Liver (tissue), 8 donors: ENCODE measurements at regions not wholly inside any gene's neighbourhood (a gene's known extent, or its start where the extent isn't known, plus 50 kb on each side); places are given as distances from the start of the nearest gene placed in this dataset.

Experiments used
- DNase-seq: peaks from one replicate; pipeline ENCODE4 v3.0.0-alpha.2; 2017; ENCODE audit warnings: low spot score
- H3K27ac ChIP-seq, 2 donors: one replicate each; pipeline ENCODE4 v1.7.0; 2013; ENCODE audit warnings: inconsistent platforms in 2 of 2, low read length in 2 of 2, control low read depth in 1 of 2, low read depth in 1 of 2, mild to moderate bottlenecking in 1 of 2
- H3K27me3 ChIP-seq, 4 donors: one replicate each; pipeline versions ENCODE4 v1.6.1 to v1.7.0; 2013; ENCODE audit warnings: low read length in 3 of 4, inconsistent platforms in 1 of 4, mild to moderate bottlenecking in 1 of 4, moderate library complexity in 1 of 4; ENCODE audit not compliant: control insufficient read depth in 4 of 4, insufficient read depth in 4 of 4
- H3K36me3 ChIP-seq, 4 donors: one replicate each; pipeline versions ENCODE4 v1.6.1 to v1.7.0; 2013; ENCODE audit warnings: low read length in 3 of 4, mild to moderate bottlenecking in 3 of 4, low read depth in 1 of 4, moderate library complexity in 1 of 4; ENCODE audit not compliant: control insufficient read depth in 4 of 4, insufficient read depth in 3 of 4
- H3K4me1 ChIP-seq, 4 donors: one replicate each; pipeline versions ENCODE4 v1.6.1 to v1.7.0; 2013; ENCODE audit warnings: low read length in 3 of 4, mild to moderate bottlenecking in 3 of 4, moderate library complexity in 1 of 4; ENCODE audit not compliant: control insufficient read depth in 4 of 4, insufficient read depth in 4 of 4
- H3K4me3 ChIP-seq, 3 donors: one replicate each; pipeline versions ENCODE4 v1.6.1 to v1.7.0; 2013; ENCODE audit warnings: low read length in 3 of 3, control low read depth in 1 of 3, low read depth in 1 of 3, mild to moderate bottlenecking in 1 of 3
- H3K9ac ChIP-seq, 2 donors: one replicate each; pipeline ENCODE4 v1.7.0; 2013; ENCODE audit warnings: low read length in 2 of 2, mild to moderate bottlenecking in 2 of 2, moderate library complexity in 2 of 2, control low read depth in 1 of 2, low read depth in 1 of 2
- H3K9me3 ChIP-seq, 4 donors: one replicate each; pipeline versions ENCODE4 v1.6.1 to v1.7.0; 2013; ENCODE audit warnings: low read length in 3 of 4; ENCODE audit not compliant: control insufficient read depth in 4 of 4
- ATF3 ChIP-seq: IDR thresholded peaks from 2 replicates; pipeline ENCODE4 v1.6.1; 2016; ENCODE audit warnings: antibody characterized with exemption
- EGR1 ChIP-seq, 2 donors: IDR thresholded peaks; 2 replicates each; pipeline ENCODE4 v1.6.1; 2016 to 2018; ENCODE audit warnings: antibody characterized with exemption in 2 of 2, low read depth in 2 of 2
- FOXA1 ChIP-seq: IDR thresholded peaks from 2 replicates; pipeline ENCODE4 v1.6.1; 2016; ENCODE audit warnings: antibody characterized with exemption
- FOXA2 ChIP-seq: IDR thresholded peaks from 2 replicates; pipeline ENCODE4 v1.6.1; 2016; ENCODE audit warnings: antibody characterized with exemption
- GABPA ChIP-seq, 2 donors: IDR thresholded peaks in 1 of 2; conservative IDR thresholded peaks in 1 of 2; 2 replicates each; pipeline ENCODE4 v1.6.1; 2016; ENCODE audit warnings: antibody characterized with exemption in 2 of 2, mild to moderate bottlenecking in 1 of 2, moderate library complexity in 1 of 2
- HNF4A ChIP-seq, 2 donors: conservative IDR thresholded peaks; 2 replicates each; pipeline ENCODE4 v1.6.1; 2016; ENCODE audit warnings: antibody characterized with exemption in 2 of 2, mild to moderate bottlenecking in 2 of 2
- JUND ChIP-seq, 2 donors: IDR thresholded peaks; 2 replicates each; pipeline ENCODE4 v1.6.1; 2016; ENCODE audit warnings: antibody characterized with exemption in 2 of 2
- MAX ChIP-seq: IDR thresholded peaks from 2 replicates; pipeline ENCODE4 v1.6.1; 2016; ENCODE audit warnings: antibody characterized with exemption
- NR2F2 ChIP-seq: IDR thresholded peaks from 2 replicates; pipeline ENCODE4 v1.6.1; 2016; ENCODE audit warnings: antibody characterized with exemption
- RAD21 ChIP-seq, 2 donors: IDR thresholded peaks; 2 replicates each; pipeline ENCODE4 v1.6.1; 2016; ENCODE audit warnings: antibody characterized with exemption in 2 of 2, mild to moderate bottlenecking in 2 of 2
- REST ChIP-seq: IDR thresholded peaks from 2 replicates; pipeline ENCODE4 v1.6.1; 2016; ENCODE audit warnings: antibody characterized with exemption, mild to moderate bottlenecking
- RXRA ChIP-seq, 2 donors: IDR thresholded peaks; 2 replicates each; pipeline ENCODE4 v1.6.1; 2017 to 2018; ENCODE audit warnings: antibody characterized with exemption in 2 of 2, mild to moderate bottlenecking in 1 of 2
- SP1 ChIP-seq: IDR thresholded peaks from 2 replicates; pipeline ENCODE4 v1.6.1; 2018; ENCODE audit warnings: antibody characterized with exemption, mild to moderate bottlenecking
- TAF1 ChIP-seq: conservative IDR thresholded peaks from 2 replicates; pipeline ENCODE4 v1.6.1; 2016; ENCODE audit warnings: antibody characterized with exemption, mild to moderate bottlenecking
- YY1 ChIP-seq: IDR thresholded peaks from 2 replicates; pipeline ENCODE4 v1.6.1; 2016; ENCODE audit warnings: antibody characterized with exemption, mild to moderate bottlenecking
- ZBTB33 ChIP-seq: IDR thresholded peaks from 2 replicates; pipeline ENCODE4 v1.6.1; 2016; ENCODE audit warnings: antibody characterized with exemption
- WGBS: extraction: QIAGEN DNeasy Blood & Tissue Kit; methylation state at CpG from one replicate; pipeline ENCODE4 v1.1.7; 2013; 5-methylcytosine and 5-hydroxymethylcytosine counted together
- TF ChIP-seq, protein P1 (sequence below): fragments of 150-350 bp; IDR thresholded peaks from 2 replicates; pipeline ENCODE4 v1.5.1; 2017; ENCODE audit warnings: improper control_type of control experiment, low read depth, low read length; ENCODE audit not compliant: missing input control
- donor health status: healthy.
- donor health status: healthy.
- donor health status: healthy.
- donor health status: healthy.
- donor health status: healthy.

DNA sequence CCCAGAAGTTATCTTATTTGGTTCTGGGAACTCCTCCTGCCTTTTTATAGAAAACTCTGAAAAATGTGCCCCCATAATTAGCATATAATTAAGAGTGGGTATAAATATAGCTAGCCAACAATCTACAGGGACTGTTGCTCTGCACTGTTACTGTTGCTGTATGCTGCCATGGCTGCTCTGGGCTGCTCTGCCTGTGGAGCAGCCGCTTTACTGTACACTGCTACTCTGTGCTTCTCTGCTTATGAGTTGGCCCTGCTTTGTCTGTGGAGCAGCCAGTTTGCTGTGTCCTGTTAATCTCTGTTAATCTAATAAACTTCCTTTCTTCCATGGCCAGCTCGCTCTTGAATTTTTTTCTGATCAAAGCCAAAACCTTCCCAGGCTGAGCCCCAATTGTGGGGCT lies 2244.0 kb upstream of the ACO1 start:
- Histone ChIP-seq H3K27ac (no peak overlapping the region), H3K27me3 (no peaks in the 10 kb centered on the region), H3K4me1 (no peaks in the 10 kb centered on the region), H3K36me3 (no peaks in the 10 kb centered on the region), H3K9me3 (no peaks in the 10 kb centered on the region), H3K9ac (no peak overlapping the region), H3K4me3 (no peak overlapping the region)
- 65% methylated on average over 2 of the region's 2 CpGs for WGBS
- DNase-seq, result no peak
- TF ChIP-seq REST, result no peak
- no peak for TF ChIP-seq EGR1 (IDR thresholded peaks at IDR 0.05; ENCODE audit: low read depth in 2 of 2)
- no peak for TF ChIP-seq ATF3
- TF ChIP-seq ZBTB33, result no peak
- no peak for TF ChIP-seq SP1
- no peak for TF ChIP-seq GABPA (IDR thresholded peaks at IDR 0.05 in 1 of 2, conservative IDR thresholded peaks at IDR 0.05 in 1 of 2)
- no peak for TF ChIP-seq TAF1
- no peak for TF ChIP-seq FOXA2
- TF ChIP-seq, protein P1, sequence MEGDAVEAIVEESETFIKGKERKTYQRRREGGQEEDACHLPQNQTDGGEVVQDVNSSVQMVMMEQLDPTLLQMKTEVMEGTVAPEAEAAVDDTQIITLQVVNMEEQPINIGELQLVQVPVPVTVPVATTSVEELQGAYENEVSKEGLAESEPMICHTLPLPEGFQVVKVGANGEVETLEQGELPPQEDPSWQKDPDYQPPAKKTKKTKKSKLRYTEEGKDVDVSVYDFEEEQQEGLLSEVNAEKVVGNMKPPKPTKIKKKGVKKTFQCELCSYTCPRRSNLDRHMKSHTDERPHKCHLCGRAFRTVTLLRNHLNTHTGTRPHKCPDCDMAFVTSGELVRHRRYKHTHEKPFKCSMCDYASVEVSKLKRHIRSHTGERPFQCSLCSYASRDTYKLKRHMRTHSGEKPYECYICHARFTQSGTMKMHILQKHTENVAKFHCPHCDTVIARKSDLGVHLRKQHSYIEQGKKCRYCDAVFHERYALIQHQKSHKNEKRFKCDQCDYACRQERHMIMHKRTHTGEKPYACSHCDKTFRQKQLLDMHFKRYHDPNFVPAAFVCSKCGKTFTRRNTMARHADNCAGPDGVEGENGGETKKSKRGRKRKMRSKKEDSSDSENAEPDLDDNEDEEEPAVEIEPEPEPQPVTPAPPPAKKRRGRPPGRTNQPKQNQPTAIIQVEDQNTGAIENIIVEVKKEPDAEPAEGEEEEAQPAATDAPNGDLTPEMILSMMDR, result no peak
- no peak for TF ChIP-seq HNF4A (conservative IDR thresholded peaks at IDR 0.05)
- no peak for TF ChIP-seq NR2F2
- TF ChIP-seq JUND (IDR thresholded peaks at IDR 0.05), result no peak
- TF ChIP-seq YY1, result no peak
- TF ChIP-seq RXRA (IDR thresholded peaks at IDR 0.05), result no peak
- TF ChIP-seq FOXA1, result no peak

DNA sequence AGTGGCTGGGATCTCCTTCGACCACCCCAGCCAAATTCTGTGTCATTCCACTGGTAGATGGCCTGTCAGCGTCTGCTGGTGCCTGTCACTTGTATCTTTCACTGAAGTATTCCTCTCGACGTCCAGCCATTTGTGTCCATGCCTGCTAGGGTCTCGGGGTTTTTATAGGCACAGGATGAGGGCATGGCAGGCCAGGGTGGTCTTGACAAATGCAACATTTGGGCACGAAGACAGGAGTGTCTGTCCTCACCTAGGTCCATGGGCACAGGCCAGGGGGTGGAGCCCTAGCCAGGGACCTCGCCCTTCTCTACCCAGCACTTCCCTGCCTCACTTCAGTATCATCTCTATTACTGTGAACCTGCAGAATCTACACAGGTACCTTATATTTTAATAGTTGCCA lies 2223.9 kb upstream of the ACO1 start:
- Histone ChIP-seq H3K4me3 (no peak overlapping the region), H3K27me3 (no peaks in the 10 kb centered on the region), H3K4me1 (no peaks in the 10 kb centered on the region), H3K9ac (no peak overlapping the region), H3K36me3 (no peaks in the 10 kb centered on the region), H3K9me3 (no peaks in the 10 kb centered on the region), H3K27ac (no peak overlapping the region)
- 67% methylated on average over 7 of the region's 7 CpGs for WGBS
- TF ChIP-seq RAD21 (IDR thresholded peaks at IDR 0.05) (no peak), HNF4A (conservative IDR thresholded peaks at IDR 0.05) (no peak), ATF3 (no peak), RXRA (IDR thresholded peaks at IDR 0.05) (no peak), ZBTB33 (no peak), REST (no peak), MAX (no peak)
- no peak for DNase-seq
